GM18511 (cell line): ENCODE measurements at regions not wholly inside any gene's neighbourhood (a gene's known extent, or its start where the extent isn't known, plus 50 kb on each side); places are given as distances from the start of the nearest gene placed in this dataset.

Source experiments
- ATAC-seq: cut with Tn5 transposase; IDR thresholded peaks from one replicate; pipeline ENCODE4 v1.9.1; 2021; ENCODE audit warnings: mild to moderate bottlenecking, moderate library complexity; ENCODE audit not compliant: unreplicated experiment

DNA sequence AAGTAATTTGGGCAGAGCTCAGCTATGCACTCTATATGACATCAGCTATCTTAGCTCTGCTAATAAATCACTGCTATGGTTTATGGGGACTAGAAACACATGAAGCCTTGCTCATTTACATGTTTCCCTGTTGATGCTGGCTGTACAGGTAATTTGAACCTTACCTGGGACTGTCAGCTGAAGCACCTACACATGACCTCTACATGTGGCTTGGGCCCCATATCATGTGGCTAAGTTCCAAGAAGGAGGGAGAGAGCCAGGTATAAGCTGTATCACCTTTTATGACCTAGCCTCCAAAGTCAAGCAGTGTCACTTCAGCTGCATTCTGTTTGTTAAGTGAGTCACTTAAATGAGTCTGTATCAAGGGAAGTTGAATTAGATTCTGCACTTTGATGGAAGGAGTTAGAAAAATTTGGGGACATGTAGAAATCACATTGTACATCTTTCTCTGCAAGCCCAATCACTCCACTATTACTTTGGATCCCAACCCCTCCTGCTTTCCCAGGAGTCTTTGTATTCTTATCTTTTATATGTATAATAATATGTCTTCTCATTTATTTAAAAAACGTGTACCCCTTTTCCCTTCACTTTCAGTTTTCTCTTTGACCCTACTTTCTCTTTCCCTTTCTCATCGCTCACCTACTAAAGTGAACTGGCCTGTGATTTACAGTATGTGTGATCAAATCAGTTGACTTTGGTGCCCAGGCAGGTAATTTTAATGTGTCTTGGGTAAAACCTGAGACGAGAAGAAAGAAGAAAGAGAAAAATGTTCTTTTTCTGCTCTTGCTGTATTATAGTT, 53.4 kb upstream of the PRKACB start:
- ATAC-seq, result peak; percentile 80

DNA sequence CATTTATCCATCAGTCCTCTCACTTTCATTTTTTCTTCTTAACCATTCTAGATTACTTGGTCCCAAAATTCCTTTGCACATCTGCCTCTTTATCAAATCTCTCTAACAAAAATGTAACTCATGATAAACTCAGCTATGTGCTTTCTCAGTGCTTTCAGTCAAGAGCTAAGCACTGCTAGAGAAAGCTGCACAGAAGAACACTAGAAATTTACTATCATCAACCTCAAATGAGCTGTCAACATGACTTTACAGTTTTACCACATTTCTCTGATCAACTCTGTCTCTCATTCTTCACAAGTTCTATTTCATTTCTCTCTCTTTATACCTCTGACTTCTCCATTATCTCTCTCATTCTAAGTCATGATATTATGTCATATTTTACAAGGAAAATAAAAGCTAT, 54.2 kb upstream of the PRKACB start:
- no peak for ATAC-seq

DNA sequence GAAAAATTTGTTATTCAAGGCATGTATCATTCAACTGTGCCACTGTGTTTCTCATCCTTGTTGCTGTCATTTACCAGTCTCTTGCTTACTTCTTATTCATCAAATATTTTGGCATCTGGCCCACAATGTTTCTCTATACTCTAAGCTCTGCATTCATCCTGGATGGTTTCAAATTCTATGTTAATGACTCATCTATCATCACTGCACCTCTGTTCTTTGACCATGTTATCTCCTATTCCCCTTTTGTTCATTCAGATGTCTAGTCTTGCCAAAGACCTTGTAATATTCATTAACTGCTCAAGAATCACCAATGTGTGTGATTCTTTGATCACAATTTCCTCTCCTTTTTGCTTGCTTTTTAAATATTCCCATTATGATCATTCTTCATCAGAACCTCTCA, 54.6 kb upstream of the PRKACB start:
- ATAC-seq, result peak; percentile 37

DNA sequence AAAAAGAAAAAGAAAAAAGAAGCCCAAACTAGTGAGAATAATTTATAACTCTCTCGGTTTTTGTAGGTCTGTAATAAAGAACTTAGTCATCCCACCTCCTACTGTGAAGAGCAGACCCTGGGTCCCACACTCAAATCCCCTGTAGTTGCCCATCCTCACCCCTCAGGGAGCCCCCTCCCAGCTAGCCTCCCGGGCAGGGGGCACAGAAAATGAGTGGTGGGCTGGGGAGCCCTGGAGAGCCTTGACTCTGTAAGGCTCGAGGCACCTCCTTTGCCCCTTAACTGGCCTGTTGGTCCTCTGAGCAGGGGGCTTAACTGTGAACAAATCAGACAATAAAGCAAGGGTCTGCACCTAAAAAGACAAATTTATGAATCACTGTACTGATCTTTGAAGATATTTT, 57.5 kb upstream of the PRKACB start:
- no peak for ATAC-seq

DNA sequence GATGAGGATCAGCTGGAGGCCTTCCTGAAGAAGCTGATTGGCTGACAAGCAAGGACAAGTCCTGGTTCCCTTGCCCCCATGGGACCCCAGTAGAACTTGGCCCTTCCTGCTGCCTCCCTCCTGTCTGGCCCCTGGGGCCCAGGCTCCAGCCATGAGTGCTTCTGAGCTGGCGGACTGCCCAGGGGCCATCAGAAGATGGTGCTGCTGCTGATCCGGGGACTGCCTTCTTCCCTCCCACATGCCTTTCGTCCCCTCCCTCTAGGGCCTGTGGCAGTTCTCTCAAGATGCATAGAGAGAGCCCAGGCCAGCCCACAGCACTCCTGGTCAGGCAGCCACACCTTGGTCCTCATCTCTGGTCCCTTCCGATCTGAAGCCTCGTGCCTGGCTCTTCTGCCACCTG, 57.9 kb upstream of the PRKACB start:
- ATAC-seq, result no peak

DNA sequence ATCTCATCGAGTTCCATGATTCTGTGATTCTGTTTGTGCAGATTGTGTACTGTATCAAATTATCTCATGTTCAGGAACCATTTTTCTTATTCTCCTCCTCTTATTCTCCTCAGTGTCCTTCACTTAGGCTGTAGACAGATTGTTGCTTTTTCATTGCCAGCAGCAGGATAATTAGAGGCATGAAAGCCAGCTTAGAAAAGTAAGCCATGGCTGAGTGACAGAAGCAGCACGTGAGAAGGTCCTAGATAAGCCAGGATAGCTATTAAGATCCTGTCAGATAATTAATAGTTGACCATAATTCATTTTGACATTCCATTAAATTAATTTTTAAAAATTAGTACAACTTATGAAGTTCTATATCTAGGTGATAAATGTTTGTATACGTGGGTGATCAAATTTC, 60.8 kb upstream of the PRKACB start:
- no peak for ATAC-seq

DNA sequence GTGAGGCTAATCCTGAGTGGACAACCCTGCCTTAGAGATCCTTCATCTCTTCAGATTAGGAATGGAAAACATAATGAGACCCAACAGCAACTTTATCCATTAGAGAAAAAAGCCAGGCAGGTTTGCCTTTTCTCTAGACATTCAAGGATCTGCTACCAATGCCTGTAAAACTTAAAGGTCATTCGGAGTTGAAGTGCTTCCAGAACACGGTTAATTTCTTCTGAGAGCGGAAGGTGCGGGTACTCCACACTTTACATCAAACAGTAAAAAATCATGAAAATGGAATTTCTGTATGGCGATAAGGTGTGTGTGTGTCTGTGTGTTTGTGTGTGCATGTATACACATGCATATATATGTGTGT, 65.2 kb upstream of the PRKACB start:
- ATAC-seq, result no peak

DNA sequence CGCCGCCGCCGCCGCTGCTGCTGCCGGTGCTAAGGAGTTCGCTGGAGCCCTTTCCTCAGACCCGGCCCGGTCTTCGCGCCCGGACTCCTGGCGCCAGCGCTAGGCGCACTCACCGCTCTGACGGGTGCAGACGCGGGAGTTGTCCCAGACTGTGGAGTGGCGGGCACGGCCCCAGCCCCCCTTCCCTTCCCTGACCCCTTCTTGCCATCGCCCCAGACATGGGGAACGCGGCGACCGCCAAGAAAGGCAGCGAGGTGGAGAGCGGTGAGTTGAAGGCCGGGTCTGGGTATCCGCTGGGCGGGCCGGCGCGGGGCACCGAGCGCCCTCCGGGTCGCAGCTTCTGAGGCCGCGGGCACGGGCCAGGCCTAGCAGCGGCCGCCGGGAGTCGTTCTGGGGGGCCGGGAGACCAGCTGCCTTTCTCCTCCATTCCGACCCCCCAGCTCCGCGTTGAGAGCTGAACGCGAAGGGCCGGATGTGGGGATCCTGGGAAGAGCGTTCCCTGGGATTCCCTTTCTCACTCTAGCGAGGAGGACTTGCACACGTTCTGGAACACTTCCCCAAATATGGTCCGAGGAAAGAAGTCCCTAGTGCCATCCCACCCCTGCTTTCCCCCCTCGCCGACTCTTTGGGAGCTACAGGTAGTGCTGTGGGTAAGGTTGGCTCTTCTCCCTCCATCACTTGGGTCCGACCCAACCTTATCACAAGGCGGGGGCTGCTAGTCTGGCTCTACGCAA, 65.8 kb upstream of the PRKACB start:
- ATAC-seq, result peak; percentile 46

DNA sequence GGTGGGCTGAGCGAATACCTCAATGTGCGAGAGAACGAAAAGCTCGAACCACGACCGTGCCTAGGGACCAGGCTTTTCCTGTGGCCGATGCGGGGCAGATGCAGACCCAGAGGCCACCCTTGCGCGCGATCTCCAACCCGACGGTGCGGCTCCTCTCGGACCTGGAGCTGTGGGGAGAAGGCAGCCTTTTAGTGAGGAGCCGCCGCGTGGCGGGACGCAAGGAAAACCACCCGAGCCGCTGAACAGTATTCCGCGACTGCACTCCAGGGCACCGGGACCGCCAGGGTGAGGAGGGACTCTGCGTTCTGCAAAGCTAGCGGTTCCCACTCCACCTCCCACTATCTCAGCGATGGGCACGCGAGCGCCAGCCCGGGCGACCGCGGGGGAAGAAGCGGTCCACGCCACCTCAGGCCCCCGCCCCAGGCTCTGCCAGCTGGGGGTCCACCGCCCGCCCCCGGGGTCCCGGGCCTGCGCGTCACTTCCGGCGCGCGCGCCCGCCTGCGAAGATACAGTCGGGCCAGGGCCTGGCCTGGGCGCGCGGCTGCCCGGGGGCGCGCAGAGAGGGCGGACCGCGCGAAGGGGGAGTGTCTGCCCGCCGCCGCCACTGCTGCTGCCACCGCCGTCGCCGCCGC, 66.5 kb upstream of the PRKACB start:
- peak; percentile 94 for ATAC-seq

DNA sequence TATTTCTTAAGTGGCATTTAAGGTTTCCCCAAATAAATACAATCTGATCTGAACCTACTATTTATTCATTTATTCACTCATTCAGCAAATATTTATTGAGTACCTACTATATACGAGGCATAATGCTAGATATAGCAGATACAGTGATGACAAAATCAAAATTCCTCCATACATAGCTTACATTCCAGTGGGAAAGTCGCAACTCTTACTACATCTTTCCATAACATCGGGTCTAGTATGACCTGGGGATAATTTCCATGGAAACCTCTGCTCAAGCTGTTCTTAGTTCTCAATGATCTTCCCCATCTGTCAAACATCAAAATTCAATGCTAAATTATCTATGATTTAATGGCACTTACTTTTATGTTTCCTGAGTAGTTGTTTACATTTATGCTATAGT, 70.8 kb upstream of the PRKACB start:
- no peak for ATAC-seq

DNA sequence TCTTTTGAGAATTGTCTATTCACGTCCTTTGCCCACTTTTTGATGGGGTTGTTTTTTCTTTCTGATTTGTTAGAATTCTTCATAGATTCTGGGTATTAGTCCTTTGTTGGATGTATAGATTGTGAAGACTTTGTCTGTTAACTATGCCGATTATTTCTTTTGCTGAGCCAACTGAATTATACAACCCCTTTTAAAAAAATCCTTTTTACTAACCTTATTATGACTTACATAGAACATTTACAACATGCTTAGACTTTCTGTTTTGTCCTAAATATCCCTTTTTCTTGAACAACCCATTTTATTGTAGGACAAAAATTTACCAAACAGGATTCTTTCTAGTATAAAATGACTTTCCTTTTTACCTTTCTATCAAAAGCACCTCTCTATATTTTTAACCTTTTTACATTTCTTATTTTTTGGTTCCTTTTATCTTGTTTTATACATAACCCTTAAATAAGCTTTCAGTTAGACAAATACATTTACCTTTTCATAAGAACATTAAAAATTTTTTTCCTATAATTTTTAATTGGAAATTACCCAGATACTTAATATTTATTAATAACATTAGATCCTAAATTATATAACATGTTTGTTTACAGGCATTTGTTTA, 70.4 kb upstream of the TTLL7 start:
- ATAC-seq, result no peak

DNA sequence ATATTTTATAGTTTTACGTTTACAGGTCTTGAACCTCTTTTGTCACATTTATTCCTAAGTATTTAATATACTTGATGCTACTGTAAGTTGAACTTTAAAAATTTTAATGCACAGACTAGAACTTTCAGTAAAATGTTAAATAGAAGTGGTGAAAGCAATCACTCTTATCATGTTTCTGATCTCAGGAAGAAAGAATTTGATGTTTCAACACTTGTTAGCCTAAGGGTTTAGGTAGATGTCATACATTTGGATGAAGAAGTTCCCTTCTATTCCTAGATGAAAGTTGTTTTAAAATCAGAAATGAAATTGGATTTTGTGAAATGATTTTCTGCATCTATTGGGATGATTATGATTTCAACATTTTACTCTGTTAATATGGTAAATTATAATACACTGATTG, 63.6 kb upstream of the TTLL7 start:
- ATAC-seq, result no peak

DNA sequence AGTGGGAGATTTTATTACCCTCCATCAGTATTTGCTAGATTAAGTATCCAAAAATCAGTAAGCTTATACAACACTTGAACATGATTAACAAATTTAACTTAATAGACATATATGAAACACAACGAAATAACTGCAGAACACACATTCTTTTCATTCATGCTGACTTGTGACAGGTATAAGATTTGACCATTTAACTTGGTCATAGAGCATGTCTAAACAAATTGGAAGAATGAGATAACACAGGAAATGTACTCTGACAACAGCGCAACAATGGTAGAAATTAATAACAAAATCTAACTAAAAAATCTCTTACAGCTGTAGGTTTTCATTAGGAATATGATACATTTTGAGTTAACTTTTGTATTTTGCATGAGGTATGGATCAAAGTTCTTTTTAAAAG, 62.4 kb upstream of the TTLL7 start:
- no peak for ATAC-seq

DNA sequence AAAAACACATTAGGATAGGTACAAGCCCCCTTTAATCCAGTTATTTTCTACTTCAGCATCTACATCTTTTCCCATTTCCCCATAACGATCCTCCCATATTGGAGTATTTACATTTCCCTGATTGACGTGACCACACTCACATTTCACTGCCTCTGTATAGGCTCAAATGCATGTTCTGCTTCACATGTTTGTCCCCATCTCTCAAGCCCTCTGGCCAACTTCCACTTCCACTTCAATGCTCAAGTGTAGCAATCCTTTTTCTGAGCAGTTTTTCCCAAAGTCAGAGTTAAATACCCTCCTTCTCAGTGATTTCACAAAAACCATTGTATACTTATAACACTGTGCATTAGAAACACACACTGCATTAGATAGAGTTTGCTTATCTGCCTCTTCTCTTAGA, 61.8 kb upstream of the TTLL7 start:
- no peak for ATAC-seq

DNA sequence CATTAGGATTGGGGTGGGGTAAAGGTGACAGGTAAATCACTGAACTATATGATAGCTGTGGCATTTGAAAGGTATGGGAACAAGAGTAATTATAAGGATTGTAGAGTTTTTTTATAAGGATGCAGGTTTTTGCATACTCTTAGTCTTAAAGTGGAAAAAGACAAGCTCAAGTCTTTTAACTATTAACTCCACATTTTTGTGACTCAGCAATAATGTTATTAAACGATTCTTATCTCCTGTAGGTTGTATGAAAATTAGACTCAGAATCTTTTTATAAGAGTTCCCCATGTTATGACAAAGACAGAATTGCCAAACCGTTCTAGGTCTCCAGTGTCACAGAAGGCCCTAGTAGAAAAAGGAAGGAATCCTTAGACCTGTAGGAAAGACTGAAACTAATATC, 49.9 kb upstream of the TTLL7 start:
- no peak for ATAC-seq
